Amygdala (tissue), 56 donors: ENCODE measurements at regions not wholly inside any gene's neighbourhood (a gene's known extent, or its start where the extent isn't known, plus 50 kb on each side); places are given as distances from the start of the nearest gene placed in this dataset.
A peak's percentile ranks its signal among the peaks of the same experiment; 100 is the strongest.
"Not testable (repeated sequence)": the region's sequence is repeated elsewhere in the genome, so short reads cannot be mapped to it uniquely, and the experiment has no call there.

ENCODE experiments used
- DNase-seq, 56 donors: peaks; one replicate each; lab custom pipeline; 2025; lab: John Stamatoyannopoulos, UW

- no peak for DNase-seq
Observed at GRCh38 chr5:158054223-158055110, 195.5 kb upstream of the CLINT1 start.

GRCh38 chr5:158051036-158051435 is 192.1 kb upstream of the CLINT1 start:
- DNase-seq, result no peak

- DNase-seq, result no peak
Observed at GRCh38 chr5:158050421-158050820, 191.5 kb upstream of the CLINT1 start.

GRCh38 chr5:158049459-158049858 is 190.5 kb upstream of the CLINT1 start:
- DNase-seq, result no peak

GRCh38 chr5:158045696-158046095 is 186.8 kb upstream of the CLINT1 start:
- DNase-seq, result no peak

GRCh38 chr5:158039911-158040347 is 181.0 kb upstream of the CLINT1 start:
- no peak for DNase-seq

- no peak for DNase-seq
Observed at GRCh38 chr5:158039441-158039840, 180.5 kb upstream of the CLINT1 start.

GRCh38 chr5:158036983-158037595 is 178.1 kb upstream of the CLINT1 start:
- DNase-seq, result not testable (repeated sequence)

- DNase-seq, result not testable (repeated sequence)
Observed at GRCh38 chr5:158034586-158034985, 175.6 kb upstream of the CLINT1 start.

GRCh38 chr5:158033724-158034123 is 174.8 kb upstream of the CLINT1 start:
- DNase-seq, result no peak

- no peak for DNase-seq
Observed at GRCh38 chr5:158033076-158033475, 174.1 kb upstream of the CLINT1 start.

GRCh38 chr5:158032246-158032645 is 173.3 kb upstream of the CLINT1 start:
- peak in 8 of 56 donors; percentile 1 to 40 (median 6) for DNase-seq

GRCh38 chr5:158027806-158028775 is 169.1 kb upstream of the CLINT1 start:
- DNase-seq, result no peak

GRCh38 chr5:158026304-158027031 is 167.5 kb upstream of the CLINT1 start:
- peak in 11 of 56 donors; percentile 1 to 53 (median 5) for DNase-seq

- no peak for DNase-seq
Observed at GRCh38 chr5:158023266-158023665, 164.3 kb upstream of the CLINT1 start.

GRCh38 chr5:158022837-158023236 is 163.9 kb upstream of the CLINT1 start:
- no peak for DNase-seq

GRCh38 chr5:158022393-158022792 is 163.4 kb upstream of the CLINT1 start:
- no peak for DNase-seq

- DNase-seq, result no peak
Observed at GRCh38 chr5:158020555-158021418, 161.8 kb upstream of the CLINT1 start.

- no peak for DNase-seq
Observed at GRCh38 chr5:158017469-158017868, 158.5 kb upstream of the CLINT1 start.
